ENCODE measurements at regions not wholly inside any gene's neighbourhood (a gene's known extent, or its start where the extent isn't known, plus 50 kb on each side); places are given as distances from the start of the nearest gene placed in this dataset.

DNA sequence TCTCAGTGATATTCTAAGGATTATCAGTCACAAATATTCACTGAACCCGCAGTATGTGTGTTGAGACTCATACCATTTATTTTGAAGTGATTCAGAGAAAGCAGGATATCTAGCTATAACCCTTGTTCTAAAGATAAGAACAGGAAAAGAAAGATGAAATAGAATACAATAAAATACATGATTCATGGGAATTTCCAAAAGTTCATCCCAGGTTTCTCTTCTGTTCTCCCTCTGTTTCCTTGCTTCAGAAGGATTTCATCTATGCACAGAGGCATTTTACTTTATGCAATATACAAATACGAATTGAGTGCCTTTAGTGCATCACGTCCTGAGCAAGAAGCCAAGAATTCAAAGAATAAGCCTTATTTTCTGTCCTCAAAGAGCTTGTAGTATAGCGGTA, 274.4 kb upstream of the GPC6 start:
- DNase-seq (ENCODE audit: low spot score) (no peak), ATAC-seq (ENCODE audit: insufficient number of reproducible peaks, low FRiP score, low read depth) (no peak)
- Histone ChIP-seq H3K9me3 (no peaks in the 10 kb centered on the region), H3K4me1 (ENCODE audit: control insufficient read depth in 1 of 2, low read depth in 2 of 2) (peaks cover 0 to 12% of the 10 kb centered on the region in 2 donors), H3K4me3 (no peak overlapping the region), H3K27me3 (replicated peaks; ENCODE audit: insufficient read depth) (no peaks in the 10 kb centered on the region), H3K36me3 (no peaks in the 10 kb centered on the region), H3K27ac (no peak overlapping the region)
- TF ChIP-seq, protein P1, sequence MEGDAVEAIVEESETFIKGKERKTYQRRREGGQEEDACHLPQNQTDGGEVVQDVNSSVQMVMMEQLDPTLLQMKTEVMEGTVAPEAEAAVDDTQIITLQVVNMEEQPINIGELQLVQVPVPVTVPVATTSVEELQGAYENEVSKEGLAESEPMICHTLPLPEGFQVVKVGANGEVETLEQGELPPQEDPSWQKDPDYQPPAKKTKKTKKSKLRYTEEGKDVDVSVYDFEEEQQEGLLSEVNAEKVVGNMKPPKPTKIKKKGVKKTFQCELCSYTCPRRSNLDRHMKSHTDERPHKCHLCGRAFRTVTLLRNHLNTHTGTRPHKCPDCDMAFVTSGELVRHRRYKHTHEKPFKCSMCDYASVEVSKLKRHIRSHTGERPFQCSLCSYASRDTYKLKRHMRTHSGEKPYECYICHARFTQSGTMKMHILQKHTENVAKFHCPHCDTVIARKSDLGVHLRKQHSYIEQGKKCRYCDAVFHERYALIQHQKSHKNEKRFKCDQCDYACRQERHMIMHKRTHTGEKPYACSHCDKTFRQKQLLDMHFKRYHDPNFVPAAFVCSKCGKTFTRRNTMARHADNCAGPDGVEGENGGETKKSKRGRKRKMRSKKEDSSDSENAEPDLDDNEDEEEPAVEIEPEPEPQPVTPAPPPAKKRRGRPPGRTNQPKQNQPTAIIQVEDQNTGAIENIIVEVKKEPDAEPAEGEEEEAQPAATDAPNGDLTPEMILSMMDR (IDR thresholded peaks at IDR 0.05), result no peak

- no peak for DNase-seq (ENCODE audit: low spot score)
- Histone ChIP-seq H3K4me1 (ENCODE audit: control insufficient read depth in 1 of 2, low read depth in 2 of 2) (peaks cover 0 to 12% of the 10 kb centered on the region in 2 donors), H3K27ac (no peak overlapping the region), H3K4me3 (no peak overlapping the region), H3K36me3 (no peaks in the 10 kb centered on the region), H3K27me3 (replicated peaks; ENCODE audit: insufficient read depth) (no peaks in the 10 kb centered on the region), H3K9me3 (no peaks in the 10 kb centered on the region)
- TF ChIP-seq, protein P1 (IDR thresholded peaks at IDR 0.05), result no peak
- ATAC-seq (ENCODE audit: insufficient number of reproducible peaks, low FRiP score, low read depth), result no peak
Observed at GRCh38 chr13:92954746-92955145, 271.9 kb upstream of the GPC6 start.

DNA sequence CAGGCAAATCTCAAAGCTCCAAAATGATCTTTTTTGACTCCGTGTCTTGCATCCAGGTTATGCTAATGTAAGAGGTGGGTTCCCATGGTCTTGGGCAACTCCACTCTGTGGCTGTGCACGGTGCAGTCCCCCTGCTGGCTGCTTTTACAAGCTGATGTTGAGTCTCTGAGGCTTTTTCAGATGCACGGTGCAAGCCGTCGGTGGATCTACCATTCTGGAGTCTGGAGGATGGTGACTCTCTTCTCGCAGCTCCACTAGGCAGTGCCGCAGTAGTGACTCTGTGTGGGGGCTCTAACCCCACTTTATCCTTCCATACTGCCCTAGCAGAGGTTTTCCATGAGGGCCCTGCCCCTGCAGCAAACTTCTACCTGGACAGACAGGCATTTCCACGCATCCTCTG, 266.8 kb upstream of the GPC6 start:
- ATAC-seq (ENCODE audit: insufficient number of reproducible peaks, low FRiP score, low read depth), result no peak
- TF ChIP-seq, protein P1 (IDR thresholded peaks at IDR 0.05), result no peak

DNA sequence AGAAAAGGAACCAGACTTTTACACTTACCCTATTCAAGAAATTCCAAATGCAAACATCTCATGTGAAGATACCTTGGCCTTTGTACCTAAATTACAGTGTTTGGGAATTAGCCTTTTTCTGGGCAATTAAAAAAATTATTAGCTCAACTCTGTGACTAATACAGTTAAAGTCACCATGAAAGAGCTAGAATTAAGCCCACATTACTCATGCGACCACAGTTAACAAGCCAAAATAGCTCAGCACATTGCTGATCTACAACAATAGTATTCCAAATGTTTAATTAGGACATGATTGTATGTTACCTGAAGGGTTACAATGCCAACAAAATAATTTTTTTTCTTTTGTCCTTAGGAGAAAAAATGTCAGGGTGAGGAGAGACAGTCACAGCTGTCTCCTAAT, 263.6 kb upstream of the GPC6 start:
- Histone ChIP-seq H3K27me3 (replicated peaks; ENCODE audit: insufficient read depth) (no peaks in the 10 kb centered on the region), H3K27ac (no peak overlapping the region), H3K4me1 (ENCODE audit: control insufficient read depth in 1 of 2, low read depth in 2 of 2) (no peaks in the 10 kb centered on the region), H3K9me3 (no peaks in the 10 kb centered on the region), H3K4me3 (no peak overlapping the region), H3K36me3 (no peaks in the 10 kb centered on the region)
- DNase-seq (ENCODE audit: low spot score) (no peak), ATAC-seq (ENCODE audit: insufficient number of reproducible peaks, low FRiP score, low read depth) (no peak)
- TF ChIP-seq, protein P1 (IDR thresholded peaks at IDR 0.05), result no peak

More for the DNA sequence above, 266.8 kb upstream of the GPC6 start:
- Histone ChIP-seq H3K9me3 (no peaks in the 10 kb centered on the region), H3K27me3 (replicated peaks; ENCODE audit: insufficient read depth) (no peaks in the 10 kb centered on the region), H3K27ac (no peak overlapping the region), H3K4me3 (no peak overlapping the region), H3K36me3 (no peaks in the 10 kb centered on the region), H3K4me1 (ENCODE audit: control insufficient read depth in 1 of 2, low read depth in 2 of 2) (no peaks in the 10 kb centered on the region)
- no peak for DNase-seq (ENCODE audit: low spot score)

GRCh38 chr13:92966341-92966740, 260.3 kb upstream of the GPC6 start:
- Histone ChIP-seq H3K9me3 (no peaks in the 10 kb centered on the region), H3K4me1 (ENCODE audit: control insufficient read depth in 1 of 2, low read depth in 2 of 2) (no peaks in the 10 kb centered on the region), H3K27me3 (replicated peaks; ENCODE audit: insufficient read depth) (no peaks in the 10 kb centered on the region), H3K36me3 (no peaks in the 10 kb centered on the region), H3K4me3 (no peak overlapping the region), H3K27ac (no peak overlapping the region)
- no peak for ATAC-seq (ENCODE audit: insufficient number of reproducible peaks, low FRiP score, low read depth)
- TF ChIP-seq, protein P1 (IDR thresholded peaks at IDR 0.05), result no peak
- DNase-seq (ENCODE audit: low spot score), result no peak
